H1 (cell line): ENCODE measurements at regions not wholly inside any gene's neighbourhood (a gene's known extent, or its start where the extent isn't known, plus 50 kb on each side); places are given as distances from the start of the nearest gene placed in this dataset.

ENCODE experiments used
- CBX5 ChIP-seq: fragments of 300-800, 300-1000 bp; sonication (generic); IDR thresholded peaks from 2 replicates; pipeline ENCODE4 v1.7.1; 2016; ENCODE audit warnings: antibody characterized with exemption, low read length, low read depth
- CEBPB ChIP-seq: IDR thresholded peaks from 2 replicates; pipeline ENCODE4 v1.6.1; 2012; ENCODE audit warnings: low read depth, low read length
- FOSL1 ChIP-seq: IDR thresholded peaks from 2 replicates; pipeline ENCODE4 v1.6.1; 2011; ENCODE audit warnings: mild to moderate bottlenecking, low read depth, low read length, moderate library complexity; ENCODE audit not compliant: insufficient read depth
- HDAC2 ChIP-seq, 2 experiments: fragments of 300-600 bp in 1 of 2; sonication (generic) in 1 of 2; IDR thresholded peaks; 2 replicates each; pipeline ENCODE4 v1.6.1; 2011 to 2012; ENCODE audit warnings: low read depth in 2 of 2, low read length in 2 of 2, mild to moderate bottlenecking in 2 of 2, moderate library complexity in 2 of 2, borderline replicate concordance in 1 of 2, inconsistent platforms in 1 of 2
- JUND ChIP-seq: IDR thresholded peaks from 2 replicates; pipeline ENCODE4 v1.6.1; 2011; ENCODE audit warnings: mild to moderate bottlenecking, improper control_type of control experiment, low read length
- POLR2AphosphoS5 ChIP-seq: IDR thresholded peaks from 2 replicates; pipeline ENCODE4 v1.6.1; 2011; ENCODE audit warnings: low read depth, low read length
- RXRA ChIP-seq: IDR thresholded peaks from 2 replicates; pipeline ENCODE4 v1.6.1; 2011; ENCODE audit warnings: low read depth, mild to moderate bottlenecking, low read length, moderate library complexity; ENCODE audit not compliant: insufficient read depth
- TF ChIP-seq, protein P1 (sequence below), 3 experiments: IDR thresholded peaks; 1 replicate in 2 of 3; 2 replicates in 1 of 3; pipeline versions ENCODE4 v1.5.1 to v1.6.1; 2011; ENCODE audit warnings: low read length in 3 of 3, mild to moderate bottlenecking in 3 of 3, inconsistent platforms in 2 of 3, low read depth in 1 of 3, moderate library complexity in 1 of 3; ENCODE audit not compliant: insufficient read depth in 1 of 3; ENCODE audit errors: control extremely low read depth in 1 of 3
- TF ChIP-seq, protein P2 (sequence below): IDR thresholded peaks from 2 replicates; pipeline ENCODE4 v1.6.1; 2012; ENCODE audit warnings: inconsistent platforms

DNA sequence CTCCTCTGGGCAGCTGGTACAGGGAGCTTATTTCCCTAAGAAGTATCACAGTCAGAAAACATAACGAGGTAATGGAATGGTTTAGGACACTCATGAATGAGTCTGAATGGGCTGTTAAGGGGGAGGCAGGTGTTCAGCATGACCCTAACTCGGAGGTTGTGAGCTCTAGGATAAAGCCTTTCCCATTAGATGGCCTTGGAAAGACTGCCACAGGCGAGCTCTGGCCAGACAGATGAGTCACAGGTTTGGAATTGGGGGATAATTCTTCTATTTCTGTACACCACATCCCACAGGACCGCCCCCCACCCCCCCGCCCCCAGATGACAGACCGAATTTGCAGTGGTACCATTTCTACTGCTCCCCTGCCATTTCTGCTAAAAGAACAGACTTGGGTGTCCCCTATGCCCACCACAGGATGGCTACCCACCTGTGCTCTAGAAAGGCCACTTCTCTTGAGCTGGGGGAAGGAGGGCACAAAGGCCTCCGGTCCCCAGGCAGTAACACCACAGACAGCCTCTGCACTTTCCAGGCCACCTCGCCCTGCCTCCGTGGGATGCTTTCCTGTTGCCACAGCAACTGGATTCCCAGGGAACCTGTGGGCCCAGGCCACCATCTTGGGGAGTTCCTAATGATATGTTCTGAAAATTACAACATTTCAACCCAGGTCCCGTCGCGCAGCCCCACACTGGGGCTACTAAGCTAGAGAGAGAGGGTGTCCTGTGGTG lies 76.7 kb downstream of the TRIM29 start:
- TF ChIP-seq, protein P1, sequence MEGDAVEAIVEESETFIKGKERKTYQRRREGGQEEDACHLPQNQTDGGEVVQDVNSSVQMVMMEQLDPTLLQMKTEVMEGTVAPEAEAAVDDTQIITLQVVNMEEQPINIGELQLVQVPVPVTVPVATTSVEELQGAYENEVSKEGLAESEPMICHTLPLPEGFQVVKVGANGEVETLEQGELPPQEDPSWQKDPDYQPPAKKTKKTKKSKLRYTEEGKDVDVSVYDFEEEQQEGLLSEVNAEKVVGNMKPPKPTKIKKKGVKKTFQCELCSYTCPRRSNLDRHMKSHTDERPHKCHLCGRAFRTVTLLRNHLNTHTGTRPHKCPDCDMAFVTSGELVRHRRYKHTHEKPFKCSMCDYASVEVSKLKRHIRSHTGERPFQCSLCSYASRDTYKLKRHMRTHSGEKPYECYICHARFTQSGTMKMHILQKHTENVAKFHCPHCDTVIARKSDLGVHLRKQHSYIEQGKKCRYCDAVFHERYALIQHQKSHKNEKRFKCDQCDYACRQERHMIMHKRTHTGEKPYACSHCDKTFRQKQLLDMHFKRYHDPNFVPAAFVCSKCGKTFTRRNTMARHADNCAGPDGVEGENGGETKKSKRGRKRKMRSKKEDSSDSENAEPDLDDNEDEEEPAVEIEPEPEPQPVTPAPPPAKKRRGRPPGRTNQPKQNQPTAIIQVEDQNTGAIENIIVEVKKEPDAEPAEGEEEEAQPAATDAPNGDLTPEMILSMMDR (IDR thresholded peaks at IDR 0.05; ENCODE audit: control extremely low read depth in 1 of 3, insufficient read depth in 1 of 3, low read depth in 1 of 3, low read length in 3 of 3): no peak
- TF ChIP-seq, protein P2, sequence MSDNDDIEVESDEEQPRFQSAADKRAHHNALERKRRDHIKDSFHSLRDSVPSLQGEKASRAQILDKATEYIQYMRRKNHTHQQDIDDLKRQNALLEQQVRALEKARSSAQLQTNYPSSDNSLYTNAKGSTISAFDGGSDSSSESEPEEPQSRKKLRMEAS: no peak
- TF ChIP-seq HDAC2 (IDR thresholded peaks at IDR 0.05; ENCODE audit: borderline replicate concordance in 1 of 2, low read depth in 2 of 2, low read length in 2 of 2) (no peak), FOSL1 (no peak), RXRA (no peak), POLR2AphosphoS5 (no peak), JUND (no peak), CEBPB (no peak), CBX5 (no peak)
